C4-2B (cell line): ENCODE measurements at regions not wholly inside any gene's neighbourhood (a gene's known extent, or its start where the extent isn't known, plus 50 kb on each side); places are given as distances from the start of the nearest gene placed in this dataset.

Source experiments
- H3K27ac ChIP-seq: fragments of 450-650 bp; 2 replicates; pipeline ENCODE4 v1.5.1; 2017
- ZFX ChIP-seq: fragments of 450-650 bp; IDR thresholded peaks from 2 replicates; pipeline ENCODE4 v1.6.1; 2017
- TF ChIP-seq, protein P1 (sequence below): fragments of 450-650 bp; conservative IDR thresholded peaks from 2 replicates; pipeline ENCODE4 v1.5.1; 2017; ENCODE audit warnings: mild to moderate bottlenecking

DNA sequence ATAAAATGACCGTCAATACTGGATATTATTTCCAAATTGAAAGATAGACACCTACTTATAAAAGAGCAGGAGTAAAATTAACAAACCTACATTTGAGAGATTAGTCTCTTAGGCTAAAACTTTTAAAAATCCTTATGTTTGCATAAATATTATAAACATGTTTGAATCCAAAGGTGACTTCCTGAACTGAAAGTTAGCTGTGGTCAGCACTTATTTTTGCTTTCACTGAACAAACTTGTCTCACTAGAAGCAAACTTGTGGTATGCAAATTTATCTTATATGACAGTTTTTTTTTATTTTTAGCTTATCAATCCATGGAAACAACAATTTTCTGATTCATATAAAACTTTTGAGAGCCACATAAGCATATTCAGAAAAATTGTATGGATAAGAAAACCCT, 502.6 kb upstream of the COX7C start:
- H3K27ac ChIP-seq: no peak overlapping the region
- TF ChIP-seq, protein P1, sequence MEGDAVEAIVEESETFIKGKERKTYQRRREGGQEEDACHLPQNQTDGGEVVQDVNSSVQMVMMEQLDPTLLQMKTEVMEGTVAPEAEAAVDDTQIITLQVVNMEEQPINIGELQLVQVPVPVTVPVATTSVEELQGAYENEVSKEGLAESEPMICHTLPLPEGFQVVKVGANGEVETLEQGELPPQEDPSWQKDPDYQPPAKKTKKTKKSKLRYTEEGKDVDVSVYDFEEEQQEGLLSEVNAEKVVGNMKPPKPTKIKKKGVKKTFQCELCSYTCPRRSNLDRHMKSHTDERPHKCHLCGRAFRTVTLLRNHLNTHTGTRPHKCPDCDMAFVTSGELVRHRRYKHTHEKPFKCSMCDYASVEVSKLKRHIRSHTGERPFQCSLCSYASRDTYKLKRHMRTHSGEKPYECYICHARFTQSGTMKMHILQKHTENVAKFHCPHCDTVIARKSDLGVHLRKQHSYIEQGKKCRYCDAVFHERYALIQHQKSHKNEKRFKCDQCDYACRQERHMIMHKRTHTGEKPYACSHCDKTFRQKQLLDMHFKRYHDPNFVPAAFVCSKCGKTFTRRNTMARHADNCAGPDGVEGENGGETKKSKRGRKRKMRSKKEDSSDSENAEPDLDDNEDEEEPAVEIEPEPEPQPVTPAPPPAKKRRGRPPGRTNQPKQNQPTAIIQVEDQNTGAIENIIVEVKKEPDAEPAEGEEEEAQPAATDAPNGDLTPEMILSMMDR: no peak
- no peak for TF ChIP-seq ZFX

DNA sequence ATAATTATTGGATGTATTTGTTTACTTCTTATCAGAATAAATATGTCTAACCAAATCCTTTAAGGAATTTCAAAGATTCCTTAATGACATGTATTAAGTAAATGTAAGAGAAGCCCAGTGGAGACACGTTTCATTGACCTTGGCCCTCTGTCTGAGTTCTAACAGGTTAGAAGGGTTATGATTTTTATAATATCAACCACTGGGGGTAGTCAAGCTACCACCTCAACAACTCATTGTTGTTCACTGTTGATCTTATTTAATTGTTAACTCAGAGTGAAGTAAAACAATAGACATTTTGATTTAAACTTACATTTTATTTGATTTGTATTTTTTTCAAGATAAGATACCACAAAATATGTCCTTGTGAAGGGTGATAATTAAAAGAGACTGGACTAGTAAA, 499.2 kb upstream of the COX7C start:
- no peak overlapping the region for H3K27ac ChIP-seq
- TF ChIP-seq, protein P1: peak; percentile 52
- TF ChIP-seq ZFX: no peak

DNA sequence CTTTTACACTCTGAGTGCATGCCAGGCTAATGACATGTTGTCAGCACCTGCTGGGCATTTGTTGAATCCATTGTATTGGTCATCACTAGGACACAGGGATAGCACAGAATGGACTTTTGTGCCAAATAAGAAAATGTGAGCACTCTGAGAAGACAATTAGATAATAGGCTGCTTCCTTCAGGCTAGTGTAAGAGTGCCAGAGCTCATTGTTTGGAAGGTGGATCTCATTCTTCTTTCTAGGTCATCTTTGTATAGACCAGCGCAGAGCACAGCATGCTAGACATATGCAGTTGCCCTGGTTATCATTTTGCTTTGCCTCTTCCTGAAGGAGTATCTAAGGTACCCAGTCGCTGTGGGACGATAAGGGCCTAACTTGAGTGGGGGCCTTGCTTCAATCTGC, 493.4 kb upstream of the COX7C start:
- no peak overlapping the region for H3K27ac ChIP-seq
- TF ChIP-seq, protein P1: no peak
- TF ChIP-seq ZFX: no peak

DNA sequence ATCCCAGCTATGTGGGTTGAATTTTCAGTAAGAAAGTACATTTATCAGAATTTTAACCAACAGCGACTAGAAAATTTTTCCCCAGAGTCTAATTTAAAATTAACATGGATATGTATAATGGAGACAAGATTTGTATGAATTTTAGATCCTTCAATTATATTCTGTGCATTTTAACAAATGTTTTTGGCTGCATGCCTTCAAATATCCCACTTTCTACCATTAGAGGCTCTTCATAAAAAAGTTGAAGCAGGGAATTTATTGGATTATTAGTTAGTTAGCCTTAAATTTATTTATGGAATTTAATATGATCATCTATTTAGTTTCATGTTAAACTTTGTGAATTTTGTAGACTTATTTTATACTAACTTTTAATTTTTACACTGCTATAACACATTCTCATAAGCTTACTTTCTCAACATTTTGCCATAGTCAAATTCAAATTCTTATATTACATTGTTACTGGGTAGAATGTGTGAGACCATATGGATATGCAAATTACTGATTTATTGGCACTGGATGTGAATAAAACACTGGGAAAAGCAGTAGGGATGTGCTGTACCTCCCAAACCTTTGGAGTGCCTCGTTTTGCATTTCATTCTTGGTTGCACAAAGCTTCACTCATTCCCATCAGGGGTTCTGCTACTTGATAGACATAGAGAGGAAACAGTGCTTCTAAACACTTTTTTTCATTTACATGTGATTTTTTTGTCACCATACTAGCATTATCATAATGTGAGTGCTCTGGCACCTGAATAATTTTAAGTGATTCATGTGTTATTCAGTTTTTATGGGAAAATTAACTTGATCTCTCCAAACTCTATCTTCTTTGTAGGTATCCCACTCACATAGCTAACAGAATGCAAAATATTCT, 491.8 kb upstream of the COX7C start:
- no peak overlapping the region for H3K27ac ChIP-seq
- no peak for TF ChIP-seq ZFX
- TF ChIP-seq, protein P1: no peak

DNA sequence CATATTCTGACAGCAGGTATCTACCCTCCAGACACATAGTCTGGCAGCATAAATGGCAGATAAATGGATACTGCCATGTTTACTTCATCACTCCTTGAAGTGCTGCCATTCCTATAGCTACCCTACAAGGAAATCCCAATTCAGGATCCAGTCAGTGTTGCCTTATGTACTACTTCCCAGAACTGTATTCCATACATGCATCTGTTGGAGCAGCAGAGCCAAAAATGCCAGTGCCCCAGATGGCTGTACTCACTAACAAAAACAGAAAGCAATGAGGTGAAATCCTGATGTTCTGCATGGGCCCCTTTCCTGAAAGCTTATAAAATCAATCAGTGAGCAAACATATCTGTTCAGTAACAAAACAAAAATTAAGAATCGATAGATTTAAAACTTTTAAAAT, 490.0 kb upstream of the COX7C start:
- H3K27ac ChIP-seq: no peak overlapping the region
- no peak for TF ChIP-seq ZFX
- TF ChIP-seq, protein P1: no peak

DNA sequence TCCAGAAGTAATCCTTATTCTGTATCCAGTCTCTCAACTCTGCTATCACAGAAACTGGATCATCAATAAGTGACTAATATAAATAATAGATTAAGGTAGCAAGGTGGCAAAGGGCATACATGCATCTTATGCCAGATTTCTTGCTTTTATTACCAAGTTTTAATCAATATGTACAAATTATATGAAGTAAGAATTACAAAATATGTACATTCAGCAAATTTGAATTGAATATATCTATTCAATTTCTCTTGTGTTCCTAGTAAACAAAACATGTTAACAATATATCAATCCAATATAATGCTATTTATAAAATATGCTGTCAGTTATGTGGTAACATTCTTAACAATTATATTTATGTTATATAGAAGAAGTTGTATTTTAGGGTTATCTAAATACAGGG, 488.7 kb upstream of the COX7C start:
- no peak for TF ChIP-seq ZFX
- TF ChIP-seq, protein P1: no peak
- H3K27ac ChIP-seq: no peak overlapping the region

DNA sequence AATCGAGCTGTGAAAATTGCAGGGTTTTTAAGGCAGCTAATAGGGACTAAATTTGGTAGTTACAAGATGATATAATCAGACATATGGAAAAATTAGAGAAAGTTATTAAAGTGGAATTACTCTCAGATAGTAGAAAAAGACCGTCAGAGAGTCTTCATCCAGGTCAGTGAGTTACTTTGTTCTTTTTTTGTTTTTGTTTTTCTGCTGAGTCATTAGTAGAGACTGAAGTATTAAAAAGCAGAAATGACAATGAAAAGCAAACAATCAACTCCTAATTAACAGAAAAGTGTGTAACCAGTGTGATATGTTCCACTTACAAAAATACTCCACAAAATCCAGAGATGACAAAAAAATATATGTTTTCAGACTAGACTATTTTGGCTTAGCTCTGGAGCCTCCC, 480.4 kb upstream of the COX7C start:
- TF ChIP-seq ZFX: no peak
- TF ChIP-seq, protein P1: no peak

More for the DNA sequence above, 480.4 kb upstream of the COX7C start:
- no peak overlapping the region for H3K27ac ChIP-seq
